ENCODE measurements at regions not wholly inside any gene's neighbourhood (a gene's known extent, or its start where the extent isn't known, plus 50 kb on each side); places are given as distances from the start of the nearest gene placed in this dataset.

- DNase-seq (ENCODE audit: extremely low read depth in 1 of 4, low spot score in 3 of 4) (no peak), FAIRE-seq (no peak), ATAC-seq (no peak)
- in situ Hi-C loops (cut with MboI) (no loop called here), intact Hi-C loops (cut with micrococcal nuclease) (no loop called here)
- Histone ChIP-seq H3K9ac (ENCODE audit: insufficient read depth in 1 of 2, low read depth in 2 of 2, low read length in 2 of 2) (no peak overlapping the region), H4K20me1 (replicated peaks; ENCODE audit: control insufficient read depth, insufficient read depth, low read length) (no peaks in the 10 kb centered on the region), H2AFZ (ENCODE audit: low read depth, low read length) (no peak overlapping the region), H3K4me2 (ENCODE audit: insufficient read depth, low read length) (no peak overlapping the region), H3K27me3 (ENCODE audit: control insufficient read depth in 2 of 2, insufficient read depth in 2 of 2, low read length in 2 of 2) (no peaks in the 10 kb centered on the region), H3K4me1 (replicated peaks in 1 of 2; ENCODE audit: control insufficient read depth in 2 of 2, insufficient read depth in 2 of 2, low read length in 2 of 2) (no peaks in the 10 kb centered on the region), H3K36me3 (ENCODE audit: control insufficient read depth, insufficient read depth, low read length) (no peaks in the 10 kb centered on the region), H3K9me3 (replicated peaks; ENCODE audit: control insufficient read depth, insufficient read depth, low read depth, low read length) (no peaks in the 10 kb centered on the region), H3K4me3 (no peak overlapping the region), H3K9me1 (ENCODE audit: control insufficient read depth, insufficient read depth, low read length) (no peaks in the 10 kb centered on the region), H3K27ac (ENCODE audit: extremely low read depth, low read depth, low read length) (no peak overlapping the region), H3K79me2 (ENCODE audit: control insufficient read depth, insufficient read depth, low read length) (no peaks in the 10 kb centered on the region)
- ChIA-PET CTCF (ENCODE audit: low intra/inter-chr PET ratio) (no interaction called here), POLR2A (no interaction called here)
- WGBS (ENCODE audit: insufficient coverage, low coverage, missing lambda C conversion rate), result 3% methylated on average over 2 of the region's 2 CpGs
- no TSS peak for BruUV-seq (replicated peaks)
- TF ChIP-seq KLF16 (IDR thresholded peaks at IDR 0.05) (no peak), CGGBP1 (CRISPR knock-in tag; IDR thresholded peaks at IDR 0.05) (no peak), ZBTB17 (CRISPR knock-in tag; IDR thresholded peaks at IDR 0.05) (no peak), HMGXB4 (CRISPR knock-in tag; IDR thresholded peaks at IDR 0.05) (no peak), RAD21 (CRISPR knock-in tag; conservative IDR thresholded peaks at IDR 0.05 in 1 of 2, IDR thresholded peaks at IDR 0.05 in 1 of 2) (no peak), SMAD2 (IDR thresholded peaks at IDR 0.05; ENCODE audit: low read depth, low read length) (no peak), GMEB1 (CRISPR knock-in tag; IDR thresholded peaks at IDR 0.05) (no peak), BDP1 (IDR thresholded peaks at IDR 0.05; ENCODE audit: insufficient read depth, insufficient read length) (no peak), GTF2A2 (tag; IDR thresholded peaks at IDR 0.05) (no peak), ZBTB33 (CRISPR knock-in tag; IDR thresholded peaks at IDR 0.05) (no peak), PREB (CRISPR knock-in tag; IDR thresholded peaks at IDR 0.05) (no peak), ARID1B (IDR thresholded peaks at IDR 0.05) (no peak), SMC3 (conservative IDR thresholded peaks at IDR 0.05; ENCODE audit: insufficient read depth, low read depth, low read length) (no peak), PHB (CRISPR knock-in tag; IDR thresholded peaks at IDR 0.05) (no peak)
Observed at GRCh38 chr7:54332301-54332700, 209.9 kb upstream of the VSTM2A start.
